Erythroblast (primary cell): ENCODE measurements at regions not wholly inside any gene's neighbourhood (a gene's known extent, or its start where the extent isn't known, plus 50 kb on each side); places are given as distances from the start of the nearest gene placed in this dataset.

ENCODE experiments used
- GATA1 ChIP-seq: IDR thresholded peaks from 2 replicates; pipeline ENCODE4 v1.6.1; 2011; ENCODE audit warnings: low read depth, mild to moderate bottlenecking, control low read depth, low read length, moderate library complexity
- POLR2A ChIP-seq: IDR thresholded peaks from 2 replicates; pipeline ENCODE4 v1.6.1; 2011; ENCODE audit warnings: mild to moderate bottlenecking, low read length

DNA sequence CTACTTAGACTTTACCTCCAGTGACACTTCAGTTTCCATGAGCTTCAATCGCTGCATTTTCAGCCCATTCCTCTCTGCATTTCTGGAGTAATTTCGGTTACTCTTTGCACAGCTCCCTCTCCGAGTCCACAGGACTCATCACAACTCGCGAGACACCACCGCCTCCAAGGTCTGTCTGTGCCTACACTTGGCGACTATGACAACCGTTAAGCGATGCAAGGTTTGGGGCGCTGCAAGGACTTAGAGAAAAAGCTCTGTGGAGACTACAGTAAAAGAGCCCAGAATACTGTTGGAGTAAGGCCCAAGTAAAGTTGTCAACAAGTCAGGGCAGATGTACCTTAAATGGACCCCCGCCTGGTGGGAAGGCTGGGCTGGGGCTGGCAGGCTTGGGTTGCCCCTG, 95.7 kb upstream of the RPS6KA2 start:
- TF ChIP-seq POLR2A (no peak), GATA1 (no peak)
